ENCODE measurements at regions not wholly inside any gene's neighbourhood (a gene's known extent, or its start where the extent isn't known, plus 50 kb on each side); places are given as distances from the start of the nearest gene placed in this dataset.

DNA sequence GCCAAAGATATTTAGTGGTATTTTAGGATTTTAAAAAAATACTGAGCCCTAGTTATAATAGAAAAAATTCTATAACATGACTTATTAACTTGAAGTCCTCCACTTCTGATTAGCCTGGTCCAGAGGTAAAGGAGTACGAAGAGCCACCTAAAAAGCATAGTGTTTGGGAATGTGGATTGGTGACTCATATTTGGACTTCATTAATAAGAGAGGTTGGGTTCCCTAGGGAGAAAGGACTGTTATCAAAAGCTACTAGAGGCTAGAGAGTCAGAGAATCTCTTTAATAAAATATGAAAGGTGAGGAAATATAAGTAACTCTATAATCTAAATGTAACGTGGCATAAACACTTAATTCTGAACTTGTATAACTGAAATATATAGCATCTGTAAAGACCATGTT is 180.7 kb upstream of the TARS1 start:
- DNase-seq, result no peak

DNA sequence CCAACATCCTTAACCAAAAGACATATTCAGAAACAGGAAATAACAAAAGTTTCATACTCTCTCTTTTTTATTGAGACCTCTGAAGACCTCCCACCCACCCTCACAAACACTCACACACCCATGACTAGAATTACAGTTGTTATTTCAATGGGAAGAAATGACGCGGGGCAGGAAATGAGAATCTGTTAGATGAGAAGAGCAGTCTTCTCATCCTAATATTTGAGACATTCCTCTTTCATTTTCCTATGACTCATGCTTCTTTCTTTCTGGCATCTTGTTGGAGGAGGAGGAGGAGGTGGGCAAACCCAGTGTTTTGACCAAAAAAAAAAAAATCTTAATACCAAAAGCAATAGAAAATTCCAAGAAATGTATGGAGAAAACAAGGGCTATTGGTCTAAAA is 179.5 kb upstream of the TARS1 start:
- DNase-seq, result no peak

DNA sequence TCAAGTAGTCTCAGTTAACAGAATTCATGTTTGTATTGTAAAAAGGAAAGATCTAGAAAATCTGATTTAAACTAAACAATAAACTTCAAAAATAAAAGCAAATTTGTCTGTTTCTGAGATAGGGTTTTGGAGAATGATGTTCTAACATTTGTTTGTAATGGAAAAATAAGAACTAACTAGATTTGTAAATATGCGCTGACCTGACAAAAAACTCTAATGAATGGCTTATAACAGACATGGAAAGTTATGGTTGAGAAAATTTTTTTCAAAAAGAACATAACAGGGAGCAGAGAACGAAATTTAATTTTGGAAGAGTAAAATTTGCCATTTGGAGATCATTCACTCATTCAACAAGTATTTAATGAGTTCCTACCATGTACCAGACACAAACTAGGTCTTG is 179.0 kb upstream of the TARS1 start:
- DNase-seq, result no peak

DNA sequence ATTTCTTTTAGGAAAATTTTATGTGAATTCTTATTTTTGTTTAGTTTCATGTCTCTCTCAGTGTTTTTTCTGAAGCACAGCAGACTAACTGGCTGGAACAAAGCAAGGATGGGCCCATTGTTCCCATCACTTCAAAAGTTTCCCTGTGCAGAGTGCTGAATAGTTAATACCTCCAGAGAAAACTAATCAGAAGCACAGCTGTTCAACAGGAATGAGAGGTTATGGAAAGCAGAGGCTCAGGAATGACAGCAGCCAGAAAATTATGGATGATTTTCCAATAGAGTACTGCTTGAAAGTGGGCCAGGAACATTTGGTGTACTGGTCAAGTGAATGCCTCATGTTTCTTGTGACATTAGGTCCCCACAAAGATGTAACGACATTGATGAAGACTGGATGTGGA is 173.0 kb upstream of the TARS1 start:
- DNase-seq, result no peak

DNA sequence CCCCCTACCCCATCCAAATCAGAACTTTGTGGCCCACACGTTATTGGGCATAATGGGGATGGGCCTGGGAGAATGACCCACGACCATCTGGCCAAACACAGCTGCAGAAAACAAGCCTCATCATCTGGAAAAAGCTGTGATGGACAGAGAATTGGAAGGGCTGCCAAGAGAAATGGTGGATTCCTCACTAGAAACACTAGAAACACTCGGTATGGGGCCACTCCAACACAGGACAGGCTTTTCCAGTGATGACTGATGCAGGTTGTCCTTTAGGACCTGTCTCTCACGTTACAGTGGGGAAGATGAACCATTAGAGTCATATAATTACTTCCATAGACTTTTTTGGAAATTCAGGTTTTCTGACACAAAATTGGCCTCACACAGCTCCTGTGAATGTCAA is 172.4 kb upstream of the TARS1 start:
- DNase-seq, result no peak

DNA sequence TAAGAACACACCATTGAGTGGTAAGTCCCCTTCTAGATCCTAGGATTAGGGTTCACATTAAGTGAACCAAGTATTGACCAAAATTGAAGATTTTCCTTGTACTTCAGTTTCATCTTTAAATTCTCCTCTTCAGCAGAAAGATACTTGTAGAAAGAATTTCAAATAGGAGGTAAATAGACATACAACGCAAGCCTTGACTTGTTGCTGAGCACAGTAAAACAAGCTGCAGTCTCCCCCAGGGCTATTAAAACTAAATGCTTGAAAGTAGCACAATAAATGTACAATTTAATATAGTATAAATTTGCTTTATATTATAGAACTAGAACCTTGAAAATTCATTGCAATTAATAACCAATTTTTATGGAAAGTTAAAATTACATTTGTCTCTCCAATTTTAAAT is 170.1 kb upstream of the TARS1 start:
- no peak for DNase-seq

DNA sequence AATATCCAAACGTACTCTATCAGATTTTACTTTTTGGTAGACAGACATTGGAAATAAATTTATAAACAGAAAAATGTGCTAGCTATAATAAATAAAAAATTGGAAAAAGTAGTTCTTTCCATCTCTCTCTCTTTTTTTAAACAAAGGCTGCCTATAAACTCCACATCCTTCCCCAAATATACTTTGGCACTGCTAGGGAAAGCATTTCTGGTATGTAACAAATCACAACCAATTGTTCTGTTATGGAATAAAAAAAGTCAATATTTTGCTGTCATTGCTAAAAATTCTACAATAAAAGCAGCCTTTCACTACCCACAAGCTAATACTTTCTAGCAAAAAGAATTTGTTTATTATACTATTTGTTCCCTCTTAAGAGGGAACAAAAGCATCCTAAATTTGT is 169.2 kb upstream of the TARS1 start:
- DNase-seq, result no peak

DNA sequence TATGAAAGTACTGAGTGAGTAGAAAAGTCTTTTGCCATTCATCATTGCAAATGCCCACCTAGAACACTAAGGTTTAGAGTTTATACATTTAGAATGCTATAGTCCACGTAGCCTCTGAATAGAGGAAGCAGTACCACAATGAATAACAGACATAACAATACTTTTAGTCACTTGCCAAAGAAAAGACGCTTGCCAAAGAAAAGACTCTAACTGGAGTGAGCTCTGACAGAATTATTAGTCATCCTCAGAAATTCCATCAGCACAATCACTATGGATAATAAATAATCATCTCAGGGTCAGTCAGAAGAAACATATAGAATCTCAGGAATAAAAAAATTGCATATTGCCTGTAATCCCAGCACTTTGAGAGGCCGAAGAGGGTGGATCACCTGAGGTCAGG is 168.5 kb upstream of the TARS1 start:
- DNase-seq, result no peak

DNA sequence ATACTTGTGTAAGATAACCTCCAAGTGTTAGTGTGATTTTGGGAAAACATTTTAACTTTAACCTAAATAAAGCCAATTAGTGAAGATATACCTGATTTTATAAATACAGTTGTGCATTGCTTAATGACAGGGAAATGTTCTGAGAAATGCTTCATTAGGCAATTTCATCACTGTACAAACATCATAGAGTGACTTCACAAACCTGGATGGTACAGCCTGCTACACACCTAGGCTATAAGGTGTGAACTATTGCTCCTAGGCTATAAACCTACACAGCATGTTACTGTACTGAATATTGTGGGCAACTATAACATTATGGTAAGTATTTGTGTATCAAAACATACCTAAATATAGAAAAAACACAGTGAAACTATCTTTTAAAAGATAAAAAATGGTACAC is 166.8 kb upstream of the TARS1 start:
- DNase-seq, result no peak

DNA sequence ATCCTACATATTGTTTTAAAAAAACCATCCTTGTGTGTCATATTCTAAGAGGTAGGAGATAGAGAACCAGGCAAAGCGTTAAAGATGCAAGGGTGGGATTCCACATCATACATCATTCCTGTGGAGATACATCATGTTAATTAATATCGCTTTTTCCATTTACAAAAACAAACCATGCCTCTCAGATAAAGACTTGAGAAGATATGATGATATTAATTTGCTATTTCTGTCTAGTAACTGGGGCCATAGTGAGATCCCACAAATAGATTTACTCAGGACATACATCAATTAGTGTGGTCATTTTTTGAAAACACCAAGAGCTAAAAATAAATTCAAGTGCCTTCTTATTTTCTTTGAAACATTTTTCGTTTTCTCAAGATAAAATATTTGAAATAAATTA is 165.4 kb upstream of the TARS1 start:
- DNase-seq, result no peak

DNA sequence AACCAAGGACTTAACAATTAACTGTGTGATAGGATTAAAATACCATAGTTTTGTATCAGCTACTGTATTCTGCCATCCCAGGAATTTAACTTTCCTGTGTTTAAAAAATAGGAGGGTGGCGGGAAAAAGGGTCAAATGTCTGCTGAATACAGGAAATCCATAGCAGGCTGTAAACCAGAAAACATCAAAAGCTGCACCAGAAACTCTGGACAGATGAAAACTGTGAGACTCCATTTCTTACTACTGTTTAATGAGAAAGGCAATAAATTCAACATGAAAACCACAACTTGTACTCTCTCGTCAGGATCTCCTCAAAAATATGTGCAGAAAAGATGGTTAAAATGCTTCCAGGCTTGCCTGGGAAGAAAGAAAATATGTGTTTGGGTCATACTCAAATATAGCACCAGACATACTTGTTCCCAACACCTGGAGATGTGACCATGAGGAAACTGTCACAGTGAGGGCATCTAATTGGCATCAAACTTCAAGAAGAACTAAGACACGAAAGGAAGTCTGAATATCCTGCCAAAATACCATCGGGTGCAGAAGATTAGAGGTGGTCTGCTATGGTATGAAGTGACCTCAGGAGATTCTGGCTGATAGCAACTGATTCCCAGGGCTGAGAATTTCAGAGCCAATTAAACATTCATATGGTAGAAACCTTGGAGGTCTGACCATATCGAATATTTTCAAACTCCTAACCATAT is 164.7 kb upstream of the TARS1 start:
- no peak for DNase-seq

DNA sequence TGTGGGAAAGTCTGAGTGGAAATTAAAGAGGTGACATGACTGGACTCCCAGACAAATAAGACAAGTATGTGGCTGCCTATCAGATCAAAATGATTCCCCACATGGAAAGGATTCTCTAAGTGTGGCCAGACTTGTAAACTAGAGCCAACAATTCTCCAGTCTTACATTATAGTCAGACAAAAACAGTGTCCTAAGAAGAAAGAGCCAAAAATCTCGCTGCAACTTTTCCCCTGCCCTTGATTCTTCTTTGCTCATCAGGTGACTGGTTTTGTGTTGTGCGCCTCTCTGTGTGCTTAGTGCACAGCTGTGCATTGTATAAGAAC is 164.2 kb upstream of the TARS1 start:
- DNase-seq, result no peak

DNA sequence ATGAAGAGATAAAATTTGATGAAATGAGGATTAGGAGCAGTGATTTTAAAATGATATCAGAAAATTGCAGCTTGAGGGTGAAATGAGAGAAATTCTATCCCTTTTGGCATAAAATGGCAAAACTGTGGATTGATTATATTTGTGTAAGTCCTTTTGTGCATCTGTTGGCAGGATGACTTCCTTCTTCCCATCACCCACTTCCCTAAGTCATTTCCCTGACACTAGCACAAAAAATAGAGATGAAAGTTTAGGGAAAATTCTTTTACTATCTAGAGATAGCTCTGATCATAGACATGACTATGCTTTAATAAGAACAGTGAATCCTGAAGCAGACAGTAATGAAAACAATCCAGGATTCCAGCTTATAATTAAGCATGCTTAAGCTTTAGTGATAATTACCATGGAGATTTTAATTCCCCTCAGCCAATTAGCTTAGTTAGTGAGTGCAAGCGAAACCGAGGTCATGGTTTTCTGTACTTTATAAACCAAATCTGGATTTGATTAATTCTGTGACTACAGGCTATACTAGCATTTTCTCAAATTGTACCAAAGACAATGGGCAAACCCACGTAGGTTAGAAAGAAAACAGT is 163.6 kb upstream of the TARS1 start:
- no peak for DNase-seq

DNA sequence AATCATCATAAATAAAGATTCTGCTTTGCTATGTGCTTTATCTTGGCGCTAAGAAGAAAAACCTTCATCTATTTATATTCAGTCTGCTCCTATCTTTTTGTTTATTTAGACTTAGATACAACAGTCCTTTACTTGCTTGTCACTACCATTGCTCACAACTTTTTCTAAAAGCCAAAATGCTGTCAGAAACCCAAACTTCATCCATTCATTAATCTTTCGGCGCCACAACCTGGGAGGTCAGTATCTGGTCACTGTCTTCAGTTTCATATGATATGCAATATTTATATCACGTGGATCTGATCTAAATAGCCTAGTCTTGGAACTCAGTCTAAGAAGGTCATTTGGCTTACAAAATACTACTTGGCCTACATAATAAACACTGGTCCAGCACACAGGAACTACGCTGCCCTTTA is 159.3 kb upstream of the TARS1 start:
- DNase-seq, result no peak

DNA sequence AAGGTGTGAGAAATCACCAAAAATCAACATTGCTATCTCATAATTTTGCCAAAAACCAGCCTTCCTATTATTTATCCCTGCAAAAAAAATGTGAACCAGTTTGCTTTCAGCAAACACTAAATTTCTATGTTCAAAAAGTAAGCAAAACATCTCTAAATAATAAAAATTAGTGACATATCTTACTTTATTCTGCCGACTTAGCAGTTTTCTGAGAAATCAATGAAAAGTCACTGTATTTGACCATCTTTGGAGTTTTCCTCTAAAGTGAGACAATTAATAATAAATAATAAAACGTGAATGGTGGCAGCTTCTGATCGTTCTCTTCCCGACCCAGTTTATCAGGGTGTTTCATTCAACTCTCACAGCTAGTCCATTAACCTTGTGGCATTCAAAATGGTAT is 158.6 kb upstream of the TARS1 start:
- no peak for DNase-seq

DNA sequence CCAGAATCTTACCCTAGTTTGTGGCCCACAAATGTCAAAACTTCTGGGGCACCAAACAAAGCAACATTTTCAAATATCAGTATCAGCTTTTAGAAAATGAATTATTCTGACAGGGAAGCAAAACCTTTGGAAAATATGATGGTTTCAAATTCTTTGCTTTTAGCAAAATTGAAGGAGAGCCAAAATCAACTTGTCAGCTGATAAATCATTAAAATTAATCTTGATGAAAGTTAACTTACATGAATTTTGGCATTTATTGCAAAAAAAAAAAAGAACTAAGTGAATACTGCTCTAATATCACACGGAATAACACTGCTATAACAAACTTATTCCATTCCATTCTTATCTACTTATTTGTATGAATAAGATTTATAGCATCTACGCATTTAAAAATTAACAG is 158.1 kb upstream of the TARS1 start:
- no peak for DNase-seq

DNA sequence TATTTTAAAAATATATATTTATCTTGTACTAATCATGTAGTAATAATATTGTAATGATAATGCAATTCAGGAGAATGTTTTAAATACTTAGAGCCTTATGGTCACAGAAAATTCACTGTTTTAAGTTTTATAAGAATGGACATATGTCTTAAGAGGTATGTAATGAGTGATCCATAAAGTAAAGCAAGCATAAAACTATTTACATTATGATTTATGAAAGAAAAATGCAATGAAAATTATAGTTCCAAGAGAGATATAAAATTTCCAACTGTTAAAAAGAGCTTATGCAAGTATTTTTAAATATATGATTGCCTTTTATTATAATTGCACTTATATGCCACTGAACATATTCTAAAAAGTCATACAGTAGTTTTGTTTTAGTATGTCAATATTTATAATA is 157.5 kb upstream of the TARS1 start:
- DNase-seq, result no peak

DNA sequence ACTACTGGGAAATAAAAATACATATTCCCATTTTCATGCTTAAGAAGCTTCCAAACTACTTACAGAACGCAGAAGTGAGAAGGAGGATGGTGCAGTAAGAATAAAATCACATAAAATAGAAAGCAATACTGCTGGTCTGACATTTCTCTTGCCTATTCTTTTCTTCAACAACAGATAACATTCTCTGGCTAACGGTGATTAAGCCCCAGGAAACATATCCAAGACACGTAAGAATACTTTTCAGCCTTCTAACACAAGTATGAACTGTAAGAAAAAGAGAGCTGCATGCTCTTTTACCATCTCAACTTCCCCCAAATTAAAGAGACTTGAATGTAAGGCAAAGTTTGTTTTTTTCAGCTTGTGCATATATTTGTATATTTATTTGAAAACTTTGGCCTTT is 156.1 kb upstream of the TARS1 start:
- DNase-seq, result no peak

DNA sequence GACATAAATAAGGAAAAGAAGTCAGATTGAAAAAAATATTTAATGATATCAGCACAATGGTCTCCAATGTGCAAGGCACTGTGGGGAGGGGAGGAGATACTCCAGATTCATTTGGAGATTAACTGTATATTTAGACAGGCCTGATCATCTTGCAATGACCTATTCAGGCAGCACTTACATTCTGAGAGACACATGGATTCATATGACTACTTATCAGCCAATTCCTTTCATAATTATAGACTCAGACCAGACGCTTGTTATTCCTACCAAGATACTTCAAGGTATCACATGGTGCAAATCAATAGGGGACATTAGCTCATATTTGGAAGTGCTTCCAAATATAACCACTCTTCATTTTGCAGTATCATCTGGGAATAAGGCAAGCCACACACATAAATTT is 153.5 kb upstream of the TARS1 start:
- DNase-seq, result no peak

DNA sequence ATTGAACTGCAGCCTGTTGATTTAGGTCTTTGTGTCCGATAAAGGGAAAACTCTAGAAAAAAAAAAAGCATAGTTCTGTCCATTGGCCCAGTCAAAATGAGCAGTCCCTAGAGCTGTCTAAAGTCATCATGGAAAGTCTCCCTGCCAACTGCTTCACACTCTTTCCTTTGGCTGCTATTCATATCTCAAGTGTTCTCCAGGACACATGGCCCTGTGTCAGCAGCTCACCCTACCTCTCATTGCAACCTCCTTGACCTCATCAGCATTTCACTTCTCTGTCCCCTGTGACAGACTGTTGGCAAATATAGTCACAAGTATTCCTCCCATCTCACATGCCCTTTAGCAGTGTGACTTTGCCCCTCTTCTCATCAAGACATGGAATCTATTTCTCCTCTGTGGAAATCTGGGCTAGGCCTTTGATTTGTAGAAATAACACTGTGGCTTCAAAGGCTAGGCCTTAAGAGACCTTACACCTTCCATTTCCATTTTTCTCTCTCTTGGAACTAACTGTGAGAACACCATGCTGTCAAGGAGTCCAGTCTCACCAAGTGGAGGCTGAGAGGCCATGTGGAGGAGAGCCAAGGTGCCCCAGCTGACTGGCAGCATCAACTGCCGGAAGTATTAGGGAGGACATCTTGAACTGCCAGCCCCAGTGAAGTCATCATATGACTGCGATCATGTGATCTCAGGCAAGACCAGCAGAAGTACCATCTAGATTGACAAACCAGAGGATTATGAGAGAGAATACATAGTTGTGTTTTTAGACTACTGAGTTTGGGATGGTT is 149.4 kb upstream of the TARS1 start:
- no peak for DNase-seq

DNA sequence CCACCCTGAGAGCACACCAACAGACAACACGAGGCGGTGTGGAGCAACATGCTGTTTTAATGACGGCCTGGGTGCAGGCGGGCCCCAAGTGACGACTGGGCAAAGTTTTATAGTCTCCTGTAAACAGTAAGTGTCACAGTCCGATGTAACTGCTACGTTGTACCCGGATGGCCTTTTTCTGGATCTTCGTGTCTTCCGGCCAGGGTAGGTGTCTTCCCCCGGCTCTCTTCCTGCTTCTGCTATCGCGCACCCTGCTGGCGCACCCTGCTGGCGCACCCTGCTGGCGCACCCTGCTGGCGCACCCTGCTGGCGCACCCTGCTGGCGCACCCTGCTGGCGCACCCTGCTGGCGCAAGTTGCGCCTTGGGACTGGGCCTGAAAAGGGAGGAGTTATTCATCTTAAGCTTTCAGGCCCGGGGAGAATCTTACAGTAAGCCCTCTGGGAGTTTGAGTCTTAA is 143.0 kb upstream of the TARS1 start:
- DNase-seq, result peak; percentile 3

DNA sequence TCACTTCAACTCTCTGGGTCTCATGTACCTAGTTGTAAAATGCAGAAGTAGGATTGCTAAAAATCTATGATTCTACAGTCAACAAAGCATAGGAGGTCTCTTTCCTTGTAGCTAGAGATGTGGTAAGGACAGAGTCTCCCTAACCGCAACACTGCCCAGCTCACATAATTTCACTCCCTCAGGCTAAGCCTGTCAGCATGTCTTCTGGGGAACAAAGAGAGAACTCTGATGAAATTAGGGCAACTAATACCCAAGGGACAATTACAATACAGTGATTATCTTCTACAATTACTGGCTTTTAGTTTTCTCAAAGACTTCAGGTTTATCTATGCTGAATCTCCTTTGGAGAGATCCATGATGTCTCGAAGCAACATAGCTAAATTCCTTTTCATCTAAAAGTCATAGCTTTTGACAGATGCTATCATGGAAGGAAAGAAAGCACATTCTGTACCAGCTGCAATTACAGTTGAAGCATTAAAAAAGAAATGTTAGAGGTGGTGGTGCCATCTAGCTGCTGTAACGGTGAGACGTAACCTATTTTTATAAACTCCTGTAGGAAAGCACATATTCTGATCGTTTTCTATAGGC is 141.1 kb upstream of the TARS1 start:
- DNase-seq, result no peak

DNA sequence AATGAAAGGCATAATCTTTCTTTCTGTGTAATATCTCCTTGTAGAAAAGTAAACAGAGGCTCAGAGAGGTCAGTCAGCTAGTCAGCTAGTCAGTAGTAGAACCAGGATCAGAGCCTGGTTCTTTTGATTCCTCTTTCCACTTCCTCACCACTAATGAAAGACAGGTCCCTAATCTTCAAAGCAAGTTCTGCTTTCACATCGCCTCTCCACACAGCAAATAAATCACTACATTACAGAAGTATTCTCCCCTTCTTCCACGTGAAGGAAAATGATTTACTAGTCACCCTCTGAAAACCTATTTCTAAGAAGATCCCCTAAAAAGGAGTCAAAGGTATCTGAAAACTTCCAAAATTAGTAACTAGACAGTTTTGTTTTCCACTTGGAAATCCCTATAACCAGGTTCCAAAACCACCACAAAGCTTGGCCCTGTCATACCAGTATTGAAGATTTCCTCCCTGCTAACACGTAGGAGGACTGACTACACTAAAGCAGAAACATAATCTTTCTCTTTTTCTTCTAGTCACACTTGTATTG is 140.5 kb upstream of the TARS1 start:
- peak; percentile 14 for DNase-seq

DNA sequence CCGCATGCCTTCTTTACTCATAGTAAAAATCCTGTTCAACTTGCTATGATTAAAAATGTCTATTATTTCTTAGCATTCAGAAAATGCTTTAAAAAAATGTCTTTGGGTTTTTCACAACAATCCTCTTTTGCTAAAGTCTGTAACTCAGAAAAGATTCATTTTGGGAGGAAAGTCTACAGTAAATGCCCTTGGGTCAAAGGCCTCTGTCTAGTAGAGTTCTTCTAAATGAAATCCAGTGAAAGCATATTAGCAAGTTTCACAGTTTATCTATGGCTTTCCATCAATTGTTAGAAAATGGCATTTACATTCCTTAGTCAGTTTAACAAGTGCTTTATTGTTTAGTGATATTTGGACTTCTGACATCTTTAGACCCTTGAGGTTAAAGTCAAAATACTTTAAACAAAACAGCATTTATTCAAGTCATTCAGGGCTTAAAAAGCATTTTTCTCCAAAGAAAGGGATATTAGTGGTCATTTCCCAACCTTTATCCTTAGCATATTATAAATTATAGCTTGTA is 137.1 kb upstream of the TARS1 start:
- no peak for DNase-seq

Data from activated CD4-positive, alpha-beta T cell treated with anti-CD3 and anti-CD28 coated beads for 48 hours (primary cell).